Kidney (tissue), 13 donors: ENCODE measurements at regions not wholly inside any gene's neighbourhood (a gene's known extent, or its start where the extent isn't known, plus 50 kb on each side); places are given as distances from the start of the nearest gene placed in this dataset.

ENCODE experiments used
- DNase-seq, 5 donors: peaks; one replicate each; pipeline ENCODE4 v3.0.0-alpha.2; 2013 to 2020
- FAIRE-seq: peaks from 2 replicates; lab custom pipeline; 2012; peaks lifted over from hg19 to GRCh38; lab: Jason Lieb, UNC
- H3K27ac ChIP-seq, 2 donors: one replicate each; pipeline ENCODE4 v1.7.0; 2013; ENCODE audit warnings: low read depth in 2 of 2, low read length in 2 of 2, inconsistent platforms in 1 of 2
- H3K27me3 ChIP-seq: one replicate; pipeline ENCODE4 v1.7.1; 2013; ENCODE audit warnings: low read length, inconsistent platforms; ENCODE audit not compliant: control insufficient read depth, insufficient read depth
- H3K36me3 ChIP-seq, 3 donors: one replicate each; pipeline versions ENCODE4 v1.7.0 to v1.7.1; 2013; ENCODE audit warnings: low read length in 3 of 3, control low read depth in 1 of 3, inconsistent platforms in 1 of 3; ENCODE audit not compliant: insufficient read depth in 3 of 3, control insufficient read depth in 2 of 3
- H3K4me1 ChIP-seq, 3 donors: one replicate each; pipeline versions ENCODE4 v1.7.0 to v1.7.1; 2013; ENCODE audit warnings: low read length in 3 of 3, inconsistent platforms in 1 of 3, low read depth in 1 of 3; ENCODE audit not compliant: control insufficient read depth in 2 of 3, insufficient read depth in 2 of 3
- H3K4me3 ChIP-seq, 3 donors: one replicate each; pipeline versions ENCODE4 v1.7.0 to v1.8.1; 2013; ENCODE audit warnings: low read length in 3 of 3, control low read depth in 1 of 3, inconsistent platforms in 1 of 3
- H3K9ac ChIP-seq, 3 donors: one replicate each; pipeline versions ENCODE4 v1.7.0 to v1.7.1; 2013; ENCODE audit warnings: low read length in 3 of 3, control low read depth in 1 of 3, inconsistent platforms in 1 of 3
- H3K9me3 ChIP-seq, 3 donors: one replicate each; pipeline versions ENCODE4 v1.7.0 to v1.7.1; 2013; ENCODE audit warnings: low read length in 3 of 3, control low read depth in 1 of 3, inconsistent platforms in 1 of 3; ENCODE audit not compliant: control insufficient read depth in 2 of 3, insufficient read depth in 1 of 3
- intact Hi-C: fragments of 100-400 bp; cut with DNase I; formaldehyde crosslinking; loops from one replicate; pipeline ENCODE4 v1.11.1; 2022
- TF ChIP-seq, protein P1 (sequence below): IDR thresholded peaks from 3 replicates; pipeline ENCODE4 v1.5.1; 2012; ENCODE audit warnings: mild to moderate bottlenecking, moderate library complexity, borderline replicate concordance; ENCODE audit not compliant: insufficient read depth; ENCODE audit errors: extremely low read depth
- donor health status: control.
- donor health status: control.
- donor health status: control.
- donor health status: control.
- donor health status: control.
- donor health status: DM: yes; HTN: yes; CAD: no.
- donor health status: Normal renal cell carcinoma (clear cell type).

DNA sequence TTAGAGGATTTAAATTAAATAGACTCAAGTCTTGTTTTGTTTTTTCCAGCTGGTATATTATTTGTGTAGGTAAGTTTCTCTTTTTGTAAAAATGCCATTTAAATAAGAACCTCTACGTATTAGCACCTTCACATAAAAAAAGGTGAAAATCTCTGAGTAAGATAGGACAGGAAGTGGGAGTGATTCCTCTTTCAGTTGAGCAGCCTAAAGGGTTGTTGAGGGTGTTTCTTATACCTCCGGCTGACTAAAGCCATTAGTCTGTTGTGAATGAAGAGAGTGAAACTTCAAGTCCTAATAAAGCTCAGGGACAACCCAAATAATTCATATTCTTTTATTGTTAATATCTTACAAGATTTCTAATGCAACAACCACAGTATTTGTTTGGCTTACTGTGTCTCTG, 188.7 kb downstream of the CHRM3 start:
- no peak for FAIRE-seq
- Histone ChIP-seq H3K9me3 (no peaks in the 10 kb centered on the region), H3K9ac (no peak overlapping the region), H3K4me3 (no peak overlapping the region), H3K27me3 (no peaks in the 10 kb centered on the region), H3K4me1 (no peaks in the 10 kb centered on the region), H3K27ac (no peak overlapping the region), H3K36me3 (no peaks in the 10 kb centered on the region)
- no peak for DNase-seq
- TF ChIP-seq, protein P1, sequence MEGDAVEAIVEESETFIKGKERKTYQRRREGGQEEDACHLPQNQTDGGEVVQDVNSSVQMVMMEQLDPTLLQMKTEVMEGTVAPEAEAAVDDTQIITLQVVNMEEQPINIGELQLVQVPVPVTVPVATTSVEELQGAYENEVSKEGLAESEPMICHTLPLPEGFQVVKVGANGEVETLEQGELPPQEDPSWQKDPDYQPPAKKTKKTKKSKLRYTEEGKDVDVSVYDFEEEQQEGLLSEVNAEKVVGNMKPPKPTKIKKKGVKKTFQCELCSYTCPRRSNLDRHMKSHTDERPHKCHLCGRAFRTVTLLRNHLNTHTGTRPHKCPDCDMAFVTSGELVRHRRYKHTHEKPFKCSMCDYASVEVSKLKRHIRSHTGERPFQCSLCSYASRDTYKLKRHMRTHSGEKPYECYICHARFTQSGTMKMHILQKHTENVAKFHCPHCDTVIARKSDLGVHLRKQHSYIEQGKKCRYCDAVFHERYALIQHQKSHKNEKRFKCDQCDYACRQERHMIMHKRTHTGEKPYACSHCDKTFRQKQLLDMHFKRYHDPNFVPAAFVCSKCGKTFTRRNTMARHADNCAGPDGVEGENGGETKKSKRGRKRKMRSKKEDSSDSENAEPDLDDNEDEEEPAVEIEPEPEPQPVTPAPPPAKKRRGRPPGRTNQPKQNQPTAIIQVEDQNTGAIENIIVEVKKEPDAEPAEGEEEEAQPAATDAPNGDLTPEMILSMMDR: no peak
- intact Hi-C loops: no loop called here

DNA sequence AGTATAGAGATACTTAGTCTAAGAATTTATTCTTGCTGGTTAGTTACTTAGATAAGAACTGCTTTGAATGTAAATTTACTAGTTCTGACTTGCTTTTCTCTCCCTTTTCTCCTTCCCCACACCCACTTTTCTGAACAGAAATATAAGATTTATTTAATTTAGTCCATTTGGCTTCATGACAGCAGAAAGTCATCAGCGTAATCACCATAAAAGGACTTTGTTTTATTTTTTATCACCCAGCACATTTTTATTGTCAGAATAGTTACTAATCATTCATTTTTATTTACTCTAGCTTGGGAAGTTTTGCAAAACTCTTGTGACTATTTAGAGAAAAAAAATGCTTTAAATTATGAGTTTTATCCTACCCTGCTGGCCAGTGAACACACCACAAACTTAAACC, 197.2 kb downstream of the CHRM3 start:
- Histone ChIP-seq H3K36me3 (no peaks in the 10 kb centered on the region), H3K9me3 (no peaks in the 10 kb centered on the region), H3K9ac (no peak overlapping the region), H3K4me1 (no peaks in the 10 kb centered on the region), H3K27me3 (no peaks in the 10 kb centered on the region), H3K27ac (no peak overlapping the region), H3K4me3 (no peak overlapping the region)
- FAIRE-seq (no peak), DNase-seq (peak in 2 of 5 donors; percentile 33 to 73)
- intact Hi-C loops: no loop called here
- TF ChIP-seq, protein P1: no peak

DNA sequence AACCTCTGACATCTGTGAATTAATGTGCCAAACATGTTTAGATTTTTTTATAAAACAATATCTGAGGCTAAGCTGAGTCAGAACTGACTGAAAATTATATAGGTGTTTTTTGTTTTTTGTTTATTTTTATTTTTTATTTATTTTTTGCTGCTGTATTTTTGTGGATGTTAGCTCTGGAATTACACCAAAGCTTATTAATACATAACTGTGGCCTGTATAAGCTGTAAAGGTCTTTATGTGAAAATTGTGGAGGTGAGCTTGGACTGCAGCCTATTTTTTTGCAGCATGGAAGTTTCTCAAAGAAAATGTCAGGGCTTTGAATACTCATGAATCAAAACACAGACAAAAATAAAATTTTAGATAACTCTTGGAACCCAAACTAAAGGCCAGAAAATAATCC, 199.8 kb downstream of the CHRM3 start:
- Histone ChIP-seq H3K9me3 (no peaks in the 10 kb centered on the region), H3K4me3 (no peak overlapping the region), H3K27ac (no peak overlapping the region), H3K4me1 (no peaks in the 10 kb centered on the region), H3K9ac (no peak overlapping the region), H3K27me3 (no peaks in the 10 kb centered on the region), H3K36me3 (no peaks in the 10 kb centered on the region)
- TF ChIP-seq, protein P1: no peak
- FAIRE-seq: no peak
- intact Hi-C loops: no loop called here
- no peak for DNase-seq

DNA sequence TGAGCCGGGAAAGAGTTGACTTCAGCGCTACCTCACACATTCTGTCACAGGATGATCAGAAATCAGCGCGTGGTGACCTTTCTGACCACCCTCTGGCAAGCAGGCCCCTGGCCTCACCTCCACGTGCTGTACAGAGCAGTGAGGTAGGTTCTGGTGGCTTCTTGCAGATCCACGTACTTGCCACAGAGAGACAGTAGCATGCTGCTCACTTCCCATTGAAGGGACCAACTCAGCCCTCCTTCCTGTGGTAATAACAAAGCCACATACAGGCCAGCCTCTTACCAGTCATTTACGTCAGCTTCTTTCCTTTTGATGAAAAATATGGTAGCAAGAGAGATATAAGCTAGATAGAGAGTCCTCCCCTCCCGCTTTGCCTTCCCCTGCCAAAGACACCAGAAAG, 200.7 kb downstream of the CHRM3 start:
- intact Hi-C loops: no loop called here
- no peak overlapping the region for H3K27ac ChIP-seq
- no peak overlapping the region for H3K9ac ChIP-seq
- H3K27me3 ChIP-seq: no peaks in the 10 kb centered on the region
- H3K36me3 ChIP-seq: no peaks in the 10 kb centered on the region
- TF ChIP-seq, protein P1: no peak
- DNase-seq: no peak
- FAIRE-seq: no peak
- H3K4me1 ChIP-seq: no peaks in the 10 kb centered on the region
- H3K4me3 ChIP-seq: no peak overlapping the region
- no peaks in the 10 kb centered on the region for H3K9me3 ChIP-seq
